GM12865 (cell line): ENCODE measurements at regions not wholly inside any gene's neighbourhood (a gene's known extent, or its start where the extent isn't known, plus 50 kb on each side); places are given as distances from the start of the nearest gene placed in this dataset.

Source experiments
- DNase-seq: peaks from one replicate; pipeline ENCODE4 v3.0.0; 2010; ENCODE audit warnings: low read depth
- H3K4me3 ChIP-seq: 2 replicates; pipeline ENCODE4 v1.5.1; 2011; ENCODE audit warnings: mild to moderate bottlenecking, low read depth, low read length, control low read depth
- TF ChIP-seq, protein P1 (sequence below): IDR thresholded peaks from 2 replicates; pipeline ENCODE4 v1.5.1; 2011; ENCODE audit warnings: low read length, control low read depth, low read depth, inconsistent platforms; ENCODE audit not compliant: insufficient read depth; ENCODE audit errors: missing control alignments

DNA sequence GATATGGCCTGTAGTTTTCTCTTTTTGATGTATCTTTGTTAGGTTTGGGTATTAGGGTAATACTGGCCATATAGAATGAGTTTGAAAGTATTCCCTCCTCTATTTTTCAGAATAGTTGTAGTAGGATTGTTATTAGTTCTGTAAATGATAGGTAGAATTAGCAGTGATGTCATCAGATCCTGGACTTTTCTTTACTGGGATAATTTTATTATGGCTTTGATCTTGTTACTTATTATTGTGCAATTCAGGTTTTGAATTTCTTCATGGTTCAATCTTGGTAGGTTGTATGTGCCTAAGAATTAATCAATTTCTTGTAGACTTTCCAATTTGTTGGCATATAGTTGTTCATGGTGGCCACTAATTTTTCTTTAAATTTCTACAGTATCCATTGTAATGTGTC, 916.6 kb downstream of the CCDC85A start:
- DNase-seq: no peak
- H3K4me3 ChIP-seq: no peak overlapping the region
- TF ChIP-seq, protein P1, sequence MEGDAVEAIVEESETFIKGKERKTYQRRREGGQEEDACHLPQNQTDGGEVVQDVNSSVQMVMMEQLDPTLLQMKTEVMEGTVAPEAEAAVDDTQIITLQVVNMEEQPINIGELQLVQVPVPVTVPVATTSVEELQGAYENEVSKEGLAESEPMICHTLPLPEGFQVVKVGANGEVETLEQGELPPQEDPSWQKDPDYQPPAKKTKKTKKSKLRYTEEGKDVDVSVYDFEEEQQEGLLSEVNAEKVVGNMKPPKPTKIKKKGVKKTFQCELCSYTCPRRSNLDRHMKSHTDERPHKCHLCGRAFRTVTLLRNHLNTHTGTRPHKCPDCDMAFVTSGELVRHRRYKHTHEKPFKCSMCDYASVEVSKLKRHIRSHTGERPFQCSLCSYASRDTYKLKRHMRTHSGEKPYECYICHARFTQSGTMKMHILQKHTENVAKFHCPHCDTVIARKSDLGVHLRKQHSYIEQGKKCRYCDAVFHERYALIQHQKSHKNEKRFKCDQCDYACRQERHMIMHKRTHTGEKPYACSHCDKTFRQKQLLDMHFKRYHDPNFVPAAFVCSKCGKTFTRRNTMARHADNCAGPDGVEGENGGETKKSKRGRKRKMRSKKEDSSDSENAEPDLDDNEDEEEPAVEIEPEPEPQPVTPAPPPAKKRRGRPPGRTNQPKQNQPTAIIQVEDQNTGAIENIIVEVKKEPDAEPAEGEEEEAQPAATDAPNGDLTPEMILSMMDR: no peak

DNA sequence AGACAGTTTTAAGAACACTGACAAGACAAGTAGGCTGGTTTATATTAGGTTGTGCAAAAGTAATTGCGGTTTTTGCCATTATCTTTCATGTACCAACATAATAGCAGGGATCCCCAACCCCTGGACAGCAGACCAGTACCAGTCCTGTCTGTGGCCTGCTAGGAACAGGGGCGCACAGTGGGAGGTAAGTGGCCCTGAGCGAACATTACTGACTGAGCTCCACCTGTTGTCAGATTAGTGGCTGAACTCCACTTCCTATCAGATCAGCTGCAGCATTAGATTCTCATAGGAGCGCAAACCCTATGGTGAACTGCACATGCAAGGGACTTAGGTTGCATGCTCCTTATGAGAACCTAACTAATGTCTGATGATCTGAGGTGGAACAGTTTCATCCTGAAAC, 921.9 kb downstream of the CCDC85A start:
- DNase-seq: no peak
- no peak overlapping the region for H3K4me3 ChIP-seq
- TF ChIP-seq, protein P1: no peak

DNA sequence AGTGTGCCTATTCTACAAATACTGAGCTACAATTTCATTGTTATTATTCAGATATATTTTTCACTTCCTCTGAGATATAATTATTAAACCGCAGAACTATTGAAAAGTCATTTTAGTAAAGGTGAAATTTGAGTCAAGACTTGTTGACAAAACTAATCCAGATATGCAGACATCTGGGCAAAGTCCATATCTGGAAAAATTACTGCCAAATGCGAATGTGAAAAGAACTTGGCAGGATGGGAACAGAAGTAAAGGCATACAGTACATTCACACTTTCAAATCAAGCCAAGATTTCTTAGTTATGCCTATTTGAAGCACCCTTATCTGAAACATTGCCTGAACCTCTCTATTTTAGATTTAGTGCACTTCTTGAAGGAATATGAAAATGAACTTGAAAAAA, 923.6 kb downstream of the CCDC85A start:
- DNase-seq: no peak
- no peak overlapping the region for H3K4me3 ChIP-seq
- TF ChIP-seq, protein P1: no peak

- no peak overlapping the region for H3K4me3 ChIP-seq
- TF ChIP-seq, protein P1: no peak
- no peak for DNase-seq
Measured at GRCh38 chr2:57111531-57111930, 927.7 kb downstream of the CCDC85A start.

DNA sequence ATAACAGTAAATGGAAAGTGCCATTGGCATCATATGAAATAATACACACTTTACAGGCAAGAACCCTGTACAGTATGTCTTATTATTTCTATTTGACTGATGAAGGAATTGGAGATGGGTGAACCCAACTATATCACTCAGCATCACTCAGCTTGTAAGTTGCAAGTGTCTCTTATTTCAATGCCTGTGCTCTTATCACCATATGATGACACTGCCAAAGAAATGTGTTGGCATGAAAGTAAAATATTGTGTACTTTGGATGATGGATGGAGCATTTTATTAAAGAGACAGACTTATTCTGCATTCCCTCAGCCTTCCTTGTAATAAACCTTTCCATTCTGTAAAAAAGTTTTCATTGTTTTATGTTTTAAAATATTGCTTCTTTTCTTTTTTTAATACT, 927.5 kb upstream of the VRK2 start:
- TF ChIP-seq, protein P1: no peak

DNA sequence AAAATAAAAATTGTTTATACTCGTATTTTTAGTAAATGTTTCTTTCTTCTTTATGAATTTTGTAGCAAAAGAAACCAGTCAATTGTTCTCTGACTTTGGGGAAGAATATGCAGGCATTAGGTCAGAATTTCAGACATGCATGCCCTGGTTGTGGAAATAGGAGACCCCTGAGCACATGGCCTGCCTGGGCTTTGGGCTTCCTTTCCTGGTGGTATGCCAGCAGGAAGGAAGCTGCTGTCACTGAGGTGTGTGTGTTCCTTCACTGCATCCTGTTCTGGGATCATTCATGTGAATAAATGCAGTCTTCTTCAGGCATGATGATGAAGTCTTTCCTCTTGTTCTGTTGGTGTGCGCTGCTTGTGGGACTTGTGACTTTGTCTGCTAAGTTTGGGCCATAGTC, 920.2 kb upstream of the VRK2 start:
- no peak for DNase-seq
- no peak overlapping the region for H3K4me3 ChIP-seq
- TF ChIP-seq, protein P1: no peak

More for the DNA sequence above, 927.5 kb upstream of the VRK2 start:
- DNase-seq: no peak
- no peak overlapping the region for H3K4me3 ChIP-seq

DNA sequence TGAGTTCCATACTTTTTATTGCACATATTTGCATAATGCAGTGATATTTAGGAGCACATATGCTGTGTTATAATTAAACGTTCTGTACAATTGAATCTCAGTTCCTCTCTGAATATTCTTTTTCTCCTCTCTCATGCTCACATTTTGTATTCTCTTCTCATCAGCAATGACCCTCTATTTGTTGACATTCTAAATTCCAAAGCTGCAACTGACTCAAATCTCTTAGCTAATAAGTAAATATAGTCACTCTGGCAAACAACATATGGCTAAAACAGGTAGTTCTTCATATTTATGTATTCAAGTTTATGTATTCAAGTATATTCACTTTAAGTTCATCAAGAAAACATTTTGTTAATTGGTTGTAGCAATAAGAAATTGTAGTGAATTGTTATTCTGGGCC, 907.4 kb upstream of the VRK2 start:
- no peak for DNase-seq
- TF ChIP-seq, protein P1: no peak
- H3K4me3 ChIP-seq: no peak overlapping the region
